ENCODE measurements at regions not wholly inside any gene's neighbourhood (a gene's known extent, or its start where the extent isn't known, plus 50 kb on each side); places are given as distances from the start of the nearest gene placed in this dataset.
"Not testable (repeated sequence)": the region's sequence is repeated elsewhere in the genome, so short reads cannot be mapped to it uniquely, and the experiment has no call there.

DNA sequence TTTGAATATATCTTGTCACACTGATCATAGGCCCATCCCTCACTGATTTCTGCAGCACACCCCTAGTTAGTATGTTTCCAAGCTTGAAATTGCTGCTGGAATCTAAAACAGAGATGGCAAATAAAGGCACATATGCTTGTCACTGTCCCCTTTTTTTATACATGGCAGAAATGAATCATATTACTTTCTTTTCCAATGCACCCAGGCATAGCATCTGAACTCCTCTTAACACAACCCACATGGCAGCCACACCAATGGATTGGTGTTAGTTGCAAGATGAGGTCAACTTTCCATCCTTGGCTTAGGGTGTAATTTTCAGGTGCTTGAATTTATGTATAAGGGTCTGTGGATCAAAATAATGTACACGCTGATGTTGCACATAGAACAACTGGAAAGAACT is 473.8 kb upstream of the ZNF608 start:
- no peak for DNase-seq

DNA sequence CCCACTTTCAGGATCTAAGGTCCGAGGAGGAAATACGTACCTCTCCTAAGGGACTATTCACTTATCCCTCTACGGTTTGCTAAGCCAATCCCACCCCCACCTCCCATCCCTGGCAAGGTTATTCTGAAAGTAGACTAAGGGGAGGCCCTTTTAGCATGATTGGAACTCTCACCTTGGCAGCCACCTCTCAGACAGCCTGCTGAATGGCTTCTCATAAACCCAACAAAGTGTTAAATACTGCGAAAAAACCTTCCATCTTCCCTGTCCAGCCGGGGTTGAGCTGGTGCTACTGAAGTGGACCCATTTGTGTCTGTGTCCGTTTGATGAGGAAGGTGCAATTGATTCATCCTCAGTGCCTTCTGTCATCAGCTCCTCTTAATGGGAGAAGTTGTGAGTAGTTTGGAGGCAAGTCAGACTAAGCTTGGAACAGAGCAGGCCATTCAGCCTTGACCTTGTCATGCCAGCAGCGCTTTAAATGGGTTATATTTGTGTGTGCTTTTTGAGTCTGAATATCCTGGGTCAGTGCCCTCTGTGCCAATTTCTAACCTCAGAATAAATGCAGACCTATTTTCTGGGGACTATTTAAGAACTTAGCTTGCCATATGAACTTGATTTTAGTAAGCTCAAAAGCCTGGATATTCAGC is 476.3 kb upstream of the ZNF608 start:
- DNase-seq, result no peak

DNA sequence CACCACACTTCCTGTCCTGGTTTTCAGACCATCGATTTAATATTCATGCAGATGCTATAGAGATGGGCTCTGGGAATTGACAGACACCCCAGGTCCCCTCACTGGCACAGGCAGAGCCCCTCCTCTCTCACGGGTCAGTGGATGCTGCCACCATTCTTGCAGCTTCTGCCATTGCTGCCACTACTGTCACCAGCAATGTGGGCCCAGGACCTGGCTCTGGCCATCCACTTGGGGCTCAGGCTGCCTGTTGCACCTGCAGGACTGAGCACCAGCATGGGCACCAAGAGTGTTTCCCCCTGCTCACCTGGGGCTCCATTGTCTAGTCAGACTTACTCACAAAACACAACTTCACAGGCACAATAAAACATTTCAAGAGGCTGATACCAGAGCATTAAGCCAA is 479.0 kb upstream of the ZNF608 start:
- DNase-seq, result no peak

DNA sequence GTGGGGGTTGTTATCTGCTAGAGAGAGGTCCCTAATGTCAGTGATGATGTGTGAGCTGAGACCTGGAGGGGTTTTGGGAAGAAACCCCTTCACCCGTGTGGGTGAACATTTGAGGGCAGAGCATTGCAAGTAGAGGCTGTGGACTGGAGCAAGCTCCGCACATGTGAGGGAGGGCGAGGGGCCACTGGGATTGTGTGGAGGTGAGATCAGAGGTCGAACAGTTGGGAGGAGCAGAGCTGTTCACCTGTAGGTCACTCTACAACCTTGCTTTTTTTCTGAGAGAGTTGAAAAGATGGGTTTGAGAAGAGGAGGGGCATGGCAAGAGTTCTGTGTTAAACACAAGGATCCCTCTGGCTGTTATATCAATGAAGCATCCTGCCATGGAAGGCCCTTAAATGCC is 480.4 kb upstream of the ZNF608 start:
- no peak for DNase-seq

DNA sequence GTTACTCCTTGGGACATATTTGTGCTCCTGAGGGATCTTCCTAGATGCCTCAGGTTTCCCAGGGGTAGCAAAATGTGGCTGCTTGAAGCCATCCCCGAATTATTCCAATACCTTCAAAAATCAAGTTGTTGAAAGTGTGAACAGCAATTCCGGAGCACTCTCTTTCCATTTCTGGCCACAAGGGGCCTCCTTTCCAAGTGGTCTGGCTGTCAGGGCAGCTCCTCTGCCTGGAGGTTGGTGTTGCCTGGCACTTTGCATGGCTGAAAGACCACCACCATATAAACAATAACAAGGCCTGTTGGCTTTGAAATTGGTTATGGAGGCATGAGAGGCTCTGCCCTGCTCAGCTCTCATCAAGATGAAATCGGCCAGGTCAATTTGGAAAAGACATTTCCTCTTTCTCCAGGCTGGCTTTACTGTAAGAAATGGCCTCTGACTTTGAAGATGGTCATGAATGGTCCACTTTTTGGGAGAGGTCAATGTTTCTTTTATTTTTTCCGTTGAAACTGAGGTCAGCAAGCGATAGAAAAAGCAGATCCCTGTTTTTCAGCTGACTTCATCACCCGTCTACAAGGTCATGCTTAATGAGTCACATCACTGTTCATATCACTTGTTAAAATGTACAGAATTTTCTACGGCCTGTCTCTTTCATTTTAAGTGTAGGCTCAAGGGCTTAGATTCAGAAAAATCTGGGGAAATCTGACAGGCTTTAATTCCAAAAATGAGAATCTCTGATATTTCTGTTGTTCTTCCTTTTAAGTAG is 481.1 kb upstream of the ZNF608 start:
- no peak for DNase-seq

DNA sequence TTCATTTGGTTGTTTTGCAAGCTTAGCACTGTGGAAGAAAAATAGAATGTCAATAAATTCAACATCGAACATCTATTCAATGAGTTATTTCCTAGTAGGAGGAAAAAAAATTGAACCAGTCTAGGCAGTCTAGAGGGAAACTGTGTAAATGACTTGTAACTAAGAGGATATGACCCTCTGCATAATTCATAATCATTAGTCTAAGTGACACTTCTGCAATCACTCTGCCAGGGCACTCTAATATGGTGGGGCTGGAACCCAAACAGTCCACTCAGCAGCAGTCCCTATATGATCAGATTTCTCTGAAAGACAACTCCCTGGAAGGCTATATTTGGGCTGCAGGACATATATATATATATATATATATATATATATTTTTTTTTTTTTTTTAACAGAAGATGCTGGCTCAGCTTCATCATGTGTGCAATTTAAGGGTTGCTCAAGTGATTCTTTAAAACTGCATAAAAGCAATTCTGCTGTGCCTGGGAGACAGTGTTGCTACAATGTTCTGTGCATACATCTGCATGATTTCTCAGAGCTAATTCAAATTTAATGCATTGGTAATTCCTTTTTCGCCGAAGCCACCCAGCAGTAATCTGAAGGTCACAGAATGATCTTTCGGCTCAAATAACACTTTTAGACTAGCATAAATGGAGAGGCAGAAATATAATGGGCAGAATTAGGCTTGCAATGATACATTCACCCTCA is 482.1 kb upstream of the ZNF608 start:
- no peak for DNase-seq

DNA sequence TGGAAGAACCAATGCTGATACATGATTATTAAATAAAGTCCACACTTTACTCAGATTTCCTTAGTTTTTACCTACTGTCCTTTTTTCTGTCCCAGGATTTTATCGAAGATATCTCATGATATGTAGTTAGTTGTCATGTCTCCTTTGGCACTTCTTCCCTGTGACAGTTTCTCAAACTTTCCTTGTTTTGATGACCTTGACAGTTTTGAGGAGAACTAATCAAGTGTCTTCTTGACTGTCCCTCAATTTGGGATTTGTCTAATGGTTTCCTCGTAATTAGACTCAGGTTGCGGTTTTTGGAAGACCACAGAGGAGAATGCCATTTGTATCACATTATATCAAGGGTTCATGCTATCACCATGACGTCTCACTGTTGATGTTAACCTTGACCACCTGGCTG is 483.1 kb upstream of the ZNF608 start:
- DNase-seq, result no peak

DNA sequence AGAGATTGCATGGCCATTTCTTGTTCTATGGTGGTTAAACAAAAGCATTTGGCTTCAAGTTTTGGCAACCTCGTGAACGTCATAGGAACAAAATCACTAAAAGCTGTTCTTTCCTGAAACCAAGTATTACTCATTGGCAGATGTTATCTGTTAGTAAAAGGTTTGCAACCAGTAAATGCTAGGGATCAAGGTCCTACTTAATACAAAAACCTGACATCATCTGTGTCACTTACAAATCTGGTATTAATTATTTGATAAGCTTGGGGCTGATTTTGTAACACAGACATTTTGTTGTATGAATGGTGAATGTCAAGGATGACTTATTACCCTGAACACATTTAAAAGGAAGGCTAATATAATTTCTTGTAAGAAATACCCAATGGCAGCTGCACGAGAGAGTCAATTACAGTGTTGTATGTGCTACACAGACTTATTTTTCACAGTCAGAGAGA is 486.4 kb upstream of the ZNF608 start:
- DNase-seq, result no peak

DNA sequence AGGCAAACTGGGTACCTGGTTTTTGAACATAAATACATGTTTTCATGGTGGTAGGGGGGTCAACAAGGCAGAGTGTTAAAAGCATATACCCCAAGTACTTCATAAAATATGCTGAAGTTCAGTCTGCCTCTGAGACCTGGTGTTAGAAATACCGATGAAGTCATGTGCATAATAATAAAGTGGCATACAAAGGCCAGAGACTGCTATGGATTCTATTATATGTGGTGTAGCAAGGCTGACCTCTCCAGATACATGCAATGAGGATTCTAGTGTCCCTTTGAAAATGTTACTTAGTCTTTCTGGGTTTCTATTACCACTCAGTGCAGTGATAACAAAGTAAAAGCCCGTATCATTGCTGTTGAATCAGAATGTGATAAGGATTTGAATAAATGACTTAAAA is 487.5 kb upstream of the ZNF608 start:
- DNase-seq, result no peak

DNA sequence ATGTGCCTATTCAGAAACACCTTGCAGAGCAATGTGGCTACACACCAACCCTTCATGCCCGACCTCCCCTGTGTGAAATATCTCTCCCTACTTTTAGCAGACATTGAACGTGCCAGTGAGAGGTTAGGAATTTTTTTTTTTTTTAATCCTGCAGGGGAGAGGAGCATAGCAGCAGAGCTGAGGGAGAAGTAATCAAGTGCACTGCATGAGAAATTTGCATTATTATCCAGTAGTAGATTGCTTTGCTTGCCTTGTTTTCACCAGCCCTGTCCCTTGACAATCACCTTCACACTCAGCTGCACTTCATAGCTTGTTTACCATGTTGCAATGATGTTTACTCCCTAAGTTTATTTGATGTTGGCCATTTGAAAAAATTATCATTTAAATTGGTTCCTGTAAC is 489.6 kb upstream of the ZNF608 start:
- DNase-seq, result no peak

DNA sequence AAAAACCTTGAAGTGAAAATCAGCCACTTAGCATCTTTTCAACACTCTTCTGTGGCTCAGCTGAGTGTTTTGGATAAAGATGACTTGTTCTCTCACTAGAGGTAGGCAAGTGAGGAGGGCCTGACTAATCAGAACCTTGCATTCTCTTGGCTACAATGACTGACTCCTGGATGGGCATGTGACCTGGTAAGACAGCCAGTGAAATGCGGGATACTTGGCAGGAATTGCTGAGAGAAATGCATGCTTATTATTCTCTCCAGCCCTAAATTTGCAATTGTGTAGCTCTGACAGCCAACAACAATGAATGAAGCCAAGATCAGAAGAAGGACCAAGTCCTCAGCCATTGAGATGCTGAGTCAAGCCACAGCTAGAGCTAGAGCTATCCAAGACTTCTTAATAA is 490.5 kb upstream of the ZNF608 start:
- no peak for DNase-seq

DNA sequence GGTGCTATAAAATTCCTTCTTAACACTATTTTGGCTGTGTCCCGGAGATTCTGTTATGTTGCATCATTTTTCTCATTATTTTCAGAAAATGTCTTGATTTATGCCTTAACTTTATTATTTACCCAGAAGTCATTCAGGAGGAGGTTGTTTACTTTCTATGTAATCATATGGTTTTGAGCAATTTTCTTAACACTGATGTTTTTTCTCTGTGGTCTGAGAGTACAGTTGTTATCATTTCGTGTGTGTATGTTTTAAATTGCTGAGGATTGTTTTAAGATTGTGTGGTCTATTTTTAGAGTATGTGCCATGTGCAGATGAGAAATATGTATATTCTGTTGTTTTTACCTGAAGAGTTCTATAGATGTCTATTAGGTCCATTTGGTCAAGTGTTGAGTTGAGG is 498.1 kb upstream of the ZNF608 start:
- no peak for DNase-seq

DNA sequence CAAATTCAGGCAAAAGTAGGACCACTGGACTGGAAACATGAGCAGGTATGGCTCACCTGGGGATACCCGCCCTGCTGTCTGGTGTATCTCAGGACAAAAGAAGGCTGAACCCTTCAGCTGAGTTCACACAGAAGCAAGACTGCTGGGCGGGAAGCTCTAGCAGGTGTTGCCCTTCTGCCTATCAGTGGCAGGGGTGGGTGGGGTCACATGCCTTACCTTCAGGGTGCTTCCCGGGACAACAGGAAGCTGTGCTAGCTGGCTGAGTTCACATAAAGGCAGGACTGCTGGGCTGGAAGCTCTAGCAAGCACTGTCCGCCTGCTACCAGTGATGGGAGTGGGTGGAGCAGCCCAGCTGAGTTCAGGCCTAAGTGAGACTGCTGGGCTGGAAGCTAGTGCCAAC is 498.8 kb upstream of the ZNF608 start:
- no peak for DNase-seq

DNA sequence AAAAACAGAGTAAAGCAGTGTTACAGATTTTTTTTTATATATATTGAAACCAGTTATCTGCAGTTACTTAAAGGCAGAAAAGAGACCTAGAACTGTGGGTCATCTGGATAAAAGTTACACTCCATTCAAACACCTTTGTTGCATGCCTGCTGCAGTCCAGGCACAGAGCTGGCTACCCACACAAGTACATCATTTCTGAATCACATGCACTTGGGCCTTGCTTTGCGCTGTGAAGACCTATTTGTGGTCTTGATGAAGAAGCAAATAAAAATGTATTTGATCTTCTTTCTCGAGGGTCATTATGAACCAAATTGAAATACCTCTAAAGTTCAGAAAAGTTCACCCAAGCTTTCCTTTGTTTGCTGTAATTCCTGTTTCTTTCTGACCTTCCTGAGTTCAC is 503.0 kb upstream of the ZNF608 start:
- no peak for DNase-seq

DNA sequence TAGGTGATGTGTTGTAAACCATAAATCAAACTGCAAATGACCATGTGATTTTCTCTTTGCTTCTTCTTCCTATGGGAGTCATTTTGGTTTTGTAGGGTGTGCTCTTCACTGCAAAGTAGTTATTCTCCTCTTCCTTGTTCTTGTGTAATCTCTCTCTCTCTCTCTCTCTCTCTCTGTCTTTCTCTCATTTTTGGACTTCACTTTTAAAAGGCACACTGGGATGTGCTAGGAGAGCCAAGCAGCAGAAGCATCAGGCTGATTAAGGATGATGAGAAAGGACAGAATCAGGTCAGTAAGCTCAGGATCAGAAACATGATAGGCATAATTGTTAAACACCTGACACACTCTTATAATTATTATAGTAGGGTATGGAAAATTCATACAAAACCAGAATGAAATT is 505.3 kb upstream of the ZNF608 start:
- no peak for DNase-seq

DNA sequence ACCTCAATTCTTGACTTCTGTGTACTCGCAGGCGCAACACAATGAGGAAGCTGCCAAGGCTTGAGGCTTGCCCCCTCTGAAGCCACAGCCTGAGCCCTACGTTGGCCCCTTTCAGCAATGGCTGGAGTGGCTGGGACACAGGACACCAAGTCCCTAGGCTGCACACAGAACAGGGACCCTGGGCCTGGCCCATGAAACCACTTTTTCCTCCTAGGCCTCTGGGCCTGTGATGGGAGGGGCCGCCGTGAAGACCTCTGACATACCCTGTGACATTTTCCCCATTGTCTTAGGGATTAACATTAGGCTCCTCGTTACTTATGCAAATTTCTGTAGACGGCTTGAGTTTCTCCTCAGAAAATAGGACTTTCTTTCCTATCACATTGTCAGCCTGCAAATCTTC is 507.2 kb upstream of the ZNF608 start:
- not testable (repeated sequence) for DNase-seq

DNA sequence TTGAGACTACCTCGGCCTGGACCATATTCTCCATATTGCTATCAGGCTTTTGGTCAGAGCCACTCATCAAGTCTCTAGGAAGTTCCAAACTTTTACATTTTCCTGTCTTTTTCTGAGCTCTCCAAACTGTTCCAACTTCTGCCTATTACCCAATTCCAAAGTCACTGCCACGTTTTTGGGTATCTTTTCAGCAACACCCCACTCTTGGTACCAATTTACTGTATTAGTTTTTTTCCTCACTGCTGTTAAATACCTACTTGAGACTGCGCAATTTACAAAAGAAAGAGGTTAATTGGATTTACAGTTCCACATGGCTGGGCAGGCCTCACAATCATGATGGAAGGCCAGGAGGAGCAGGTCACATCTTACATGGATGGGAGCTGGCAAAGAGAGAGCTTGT is 507.8 kb upstream of the ZNF608 start:
- no peak for DNase-seq

DNA sequence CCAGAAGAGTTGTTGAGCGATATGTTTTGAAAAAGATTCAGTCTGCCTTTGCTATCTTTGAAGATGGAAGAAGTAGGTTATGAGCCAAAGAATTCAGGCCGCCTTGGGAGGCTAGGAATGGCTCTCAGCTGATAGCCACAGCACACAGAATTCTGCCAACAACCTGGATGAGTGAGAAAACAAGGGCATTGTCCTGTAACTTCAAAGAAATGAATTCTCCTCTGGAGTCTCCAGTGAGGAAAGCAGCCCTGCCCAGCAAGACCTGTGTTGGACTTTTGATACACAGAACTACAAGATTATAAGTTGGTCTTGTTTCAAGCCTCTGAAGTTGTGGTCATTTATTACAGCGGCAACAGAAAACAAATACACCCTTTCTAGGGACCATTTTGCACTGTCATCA is 509.9 kb upstream of the ZNF608 start:
- DNase-seq, result no peak

DNA sequence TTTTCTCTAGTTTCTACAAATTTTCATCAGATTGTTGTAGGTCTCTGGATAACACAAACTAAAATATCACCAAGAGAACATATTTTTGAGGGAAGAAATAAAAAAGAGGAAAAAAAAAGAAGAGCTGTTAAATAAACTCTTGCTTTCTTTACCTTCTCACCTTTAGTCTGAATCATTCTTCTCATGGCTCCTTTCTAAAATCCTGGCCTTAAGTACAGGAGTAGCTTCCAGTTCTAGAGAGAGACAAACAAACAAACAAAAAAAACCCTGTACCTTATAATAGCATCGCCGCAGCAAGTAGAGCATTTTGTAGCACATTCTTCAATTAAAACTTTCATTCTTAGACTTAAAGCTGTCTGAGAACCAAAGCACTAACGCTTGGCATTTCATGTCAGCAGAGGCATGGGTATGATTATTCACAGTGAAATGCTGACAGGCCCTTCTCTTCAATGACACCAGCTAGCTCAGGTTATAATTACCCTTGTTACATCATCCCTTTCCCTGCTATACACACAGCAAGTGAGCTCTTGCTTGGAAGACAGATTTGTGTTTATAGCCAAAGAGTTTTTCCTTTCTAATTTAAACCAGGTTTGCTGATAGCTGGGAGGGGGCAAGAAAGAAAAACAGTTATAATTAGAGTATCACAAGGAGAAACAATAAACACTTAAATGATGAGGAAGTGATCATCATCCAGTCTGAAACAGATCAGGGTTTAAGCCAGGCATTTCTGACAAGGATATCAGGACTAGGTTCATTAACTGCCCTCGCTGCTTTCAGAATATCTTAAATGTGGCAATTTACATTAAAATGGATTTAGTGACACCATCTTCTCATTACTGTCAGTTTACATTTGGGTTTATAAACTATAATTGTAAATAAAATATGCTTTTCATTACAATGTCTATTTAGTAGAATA is 510.9 kb upstream of the ZNF608 start:
- no peak for DNase-seq

DNA sequence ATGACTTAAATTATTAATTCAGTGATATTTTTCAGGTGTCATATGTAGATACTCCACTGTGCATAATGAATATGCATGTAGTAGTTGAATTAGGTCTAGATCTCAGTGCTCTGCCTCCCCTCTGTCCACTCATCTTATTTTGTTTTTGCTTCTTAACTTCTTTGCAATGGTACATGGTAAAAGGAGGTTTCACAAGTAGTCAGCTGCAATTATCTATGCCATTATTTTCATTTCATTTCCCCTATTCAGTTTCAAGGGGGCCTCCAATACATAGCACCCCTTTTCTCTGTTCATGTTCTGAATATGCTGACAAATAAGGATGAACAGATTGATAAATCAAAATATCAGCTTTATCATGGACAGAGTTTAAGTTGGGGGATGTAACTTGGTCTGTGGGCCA is 511.6 kb upstream of the ZNF608 start:
- no peak for DNase-seq

DNA sequence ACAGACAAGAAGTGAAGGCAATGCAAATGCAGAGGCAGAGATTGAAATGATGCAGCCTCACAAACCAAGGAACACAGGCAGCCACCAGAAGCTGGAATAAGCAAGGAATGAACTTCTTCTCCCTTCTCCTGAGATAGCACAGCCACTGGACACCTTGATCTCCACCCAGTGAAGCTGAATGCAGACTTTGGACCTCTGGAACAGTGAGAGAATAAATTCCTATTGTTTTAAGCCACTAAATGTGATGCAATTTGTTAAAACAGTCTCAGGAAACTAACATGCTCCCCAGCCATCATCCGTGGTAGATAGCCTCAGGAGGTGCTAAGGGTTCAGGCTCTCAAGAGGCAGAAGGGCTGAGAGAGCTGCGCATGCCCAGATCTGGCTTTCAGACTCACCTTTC is 512.2 kb upstream of the ZNF608 start:
- DNase-seq, result no peak

DNA sequence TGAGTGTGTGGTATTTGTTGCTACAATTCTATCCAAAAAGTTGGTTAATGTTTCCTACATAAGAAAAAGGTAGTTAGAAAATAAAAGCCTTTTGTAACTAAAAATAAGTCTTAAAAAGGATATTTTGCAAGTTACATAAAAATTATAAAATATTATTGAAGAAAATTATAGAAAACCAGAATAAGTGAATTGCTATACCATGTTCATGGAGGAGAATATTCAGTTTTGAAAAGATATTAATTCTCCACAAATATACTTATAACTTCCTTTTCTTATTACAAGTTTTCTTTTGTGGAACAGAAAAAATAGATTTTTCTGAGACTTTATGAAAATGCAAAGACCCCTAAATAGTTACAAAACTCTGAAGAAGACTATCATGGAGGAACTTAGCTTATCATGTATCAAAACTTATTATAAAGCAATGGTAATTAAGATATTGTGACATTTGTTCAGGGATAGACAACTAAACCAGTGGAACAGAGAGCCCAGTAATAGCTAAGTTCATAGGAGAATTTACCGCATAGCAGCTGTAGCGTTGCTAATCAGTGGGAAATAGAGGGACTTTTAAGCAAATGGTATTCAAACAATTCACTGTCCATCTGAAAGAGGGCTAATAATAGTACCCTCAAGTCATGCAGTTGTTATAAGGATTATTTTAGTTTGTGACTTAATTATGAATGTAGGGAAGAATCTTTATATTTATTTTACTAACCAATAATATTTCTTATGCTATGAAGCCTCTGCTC is 515.2 kb upstream of the ZNF608 start:
- DNase-seq, result no peak
